SU-DHL-6 (cell line): ENCODE measurements at regions not wholly inside any gene's neighbourhood (a gene's known extent, or its start where the extent isn't known, plus 50 kb on each side); places are given as distances from the start of the nearest gene placed in this dataset.

Experiments used
- H2AFZ ChIP-seq: fragments of 200-600 bp; sonication (generic); 2 replicates; pipeline ENCODE4 v1.6.1; 2014; ENCODE audit warnings: low read depth, mild to moderate bottlenecking, moderate library complexity, mixed read lengths, antibody characterized with exemption, low read length; ENCODE audit not compliant: severe bottlenecking
- H3F3A ChIP-seq: fragments of 200-600 bp; shearing (Covaris generic); 2 replicates; pipeline ENCODE4 v1.6.0; 2016; ENCODE audit warnings: antibody characterized with exemption, mild to moderate bottlenecking; ENCODE audit not compliant: insufficient read depth
- H3K27ac ChIP-seq: fragments of 200-600 bp; sonication (generic); 2 replicates; pipeline ENCODE4 v1.5.1; 2016; ENCODE audit warnings: low read depth, mild to moderate bottlenecking, low read length, moderate library complexity, mixed read lengths
- H3K27me3 ChIP-seq: fragments of 200-600 bp; sonication (generic), shearing (Covaris generic); 2 replicates; pipeline ENCODE4 v1.6.0; 2014; ENCODE audit warnings: mild to moderate bottlenecking, low read length
- H3K36me3 ChIP-seq: fragments of 200-600 bp; sonication (generic); 2 replicates; pipeline ENCODE4 v1.6.1; 2014; ENCODE audit warnings: mild to moderate bottlenecking, low read length, mixed read lengths
- H3K4me2 ChIP-seq: fragments of 300-600, 200-600 bp; shearing (Covaris generic), sonication (generic); 2 replicates; pipeline ENCODE4 v1.6.0; 2014; ENCODE audit warnings: low read length, low read depth, mild to moderate bottlenecking; ENCODE audit not compliant: poor library complexity, severe bottlenecking
- H3K4me3 ChIP-seq: fragments of 200-600 bp; sonication (generic); 2 replicates; pipeline ENCODE4 v1.5.1; 2014; ENCODE audit warnings: antibody characterized with exemption, low read length, mild to moderate bottlenecking, mixed read lengths; ENCODE audit not compliant: insufficient read depth, poor library complexity, severe bottlenecking
- H3K79me2 ChIP-seq: fragments of 200-600 bp; sonication (generic); 2 replicates; pipeline ENCODE4 v1.6.1; 2014; ENCODE audit warnings: mild to moderate bottlenecking, low read length, moderate library complexity; ENCODE audit not compliant: insufficient read depth
- H3K9ac ChIP-seq: fragments of 200-600 bp; sonication (generic); 2 replicates; pipeline ENCODE4 v1.7.0; 2014; ENCODE audit warnings: mild to moderate bottlenecking, low read length
- H3K9me2 ChIP-seq: fragments of 200-600 bp; sonication (generic); replicated peaks from 2 replicates; pipeline ENCODE4 v1.6.1; 2014; ENCODE audit warnings: low read length; ENCODE audit not compliant: insufficient read depth
- H3K9me3 ChIP-seq: fragments of 200-600 bp; sonication (generic); 2 replicates; pipeline ENCODE4 v1.6.1; 2014; ENCODE audit warnings: low read length, mixed read lengths; ENCODE audit not compliant: insufficient read depth
- H4K20me1 ChIP-seq: fragments of 200-600 bp; sonication (generic); 2 replicates; pipeline ENCODE4 v1.6.1; 2014; ENCODE audit warnings: low read depth, mild to moderate bottlenecking, antibody characterized with exemption, low read length, moderate library complexity, mixed read lengths
- EZH2phosphoT487 ChIP-seq: fragments of 200-600 bp; sonication (generic), shearing (Covaris generic); conservative IDR thresholded peaks from 2 replicates; pipeline ENCODE4 v1.6.1; 2018; ENCODE audit warnings: mild to moderate bottlenecking, antibody characterized with exemption, low read length, moderate library complexity, mixed read lengths
- TF ChIP-seq, protein P1 (sequence below): fragments of 200-600 bp; sonication (generic); IDR thresholded peaks from one replicate; pipeline ENCODE4 v1.5.1; 2017; ENCODE audit warnings: antibody characterized with exemption, mild to moderate bottlenecking, low read length, moderate library complexity; ENCODE audit not compliant: insufficient read depth, poor library complexity, severe bottlenecking

DNA sequence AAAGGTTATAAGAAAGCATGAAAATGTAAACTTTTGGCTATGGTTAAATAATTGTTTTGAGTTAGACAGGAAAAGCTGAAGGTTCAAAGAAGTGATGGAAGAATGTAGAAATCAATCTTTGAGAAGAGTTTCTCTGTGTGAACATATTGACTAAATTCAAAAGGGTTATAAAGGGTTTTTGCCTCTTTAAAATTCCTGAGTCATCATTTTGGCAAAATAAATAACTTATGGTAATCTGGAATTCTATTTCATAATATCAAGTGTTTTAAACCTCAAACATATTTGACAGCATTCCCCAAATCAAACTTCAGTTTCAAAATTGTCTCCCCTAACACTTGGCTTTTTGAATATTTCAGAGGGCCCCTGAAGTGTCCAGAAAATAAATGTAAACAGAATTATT lies 60.6 kb upstream of the SPINK5 start:
- no peak overlapping the region for H3K27ac ChIP-seq
- no peaks in the 10 kb centered on the region for H3K27me3 ChIP-seq
- H3K9ac ChIP-seq = no peak overlapping the region
- H4K20me1 ChIP-seq = no peaks in the 10 kb centered on the region
- no peak overlapping the region for H2AFZ ChIP-seq
- no peaks in the 10 kb centered on the region for H3K9me2 ChIP-seq
- no peaks in the 10 kb centered on the region for H3K36me3 ChIP-seq
- H3K4me2 ChIP-seq = no peak overlapping the region
- H3K79me2 ChIP-seq = no peaks in the 10 kb centered on the region
- 0 out of 2 replicates have a peak, but pooled peaks cover 5% of the 10 kb centered on the region for H3K9me3 ChIP-seq
- no peak for TF ChIP-seq EZH2phosphoT487
- TF ChIP-seq, protein P1, sequence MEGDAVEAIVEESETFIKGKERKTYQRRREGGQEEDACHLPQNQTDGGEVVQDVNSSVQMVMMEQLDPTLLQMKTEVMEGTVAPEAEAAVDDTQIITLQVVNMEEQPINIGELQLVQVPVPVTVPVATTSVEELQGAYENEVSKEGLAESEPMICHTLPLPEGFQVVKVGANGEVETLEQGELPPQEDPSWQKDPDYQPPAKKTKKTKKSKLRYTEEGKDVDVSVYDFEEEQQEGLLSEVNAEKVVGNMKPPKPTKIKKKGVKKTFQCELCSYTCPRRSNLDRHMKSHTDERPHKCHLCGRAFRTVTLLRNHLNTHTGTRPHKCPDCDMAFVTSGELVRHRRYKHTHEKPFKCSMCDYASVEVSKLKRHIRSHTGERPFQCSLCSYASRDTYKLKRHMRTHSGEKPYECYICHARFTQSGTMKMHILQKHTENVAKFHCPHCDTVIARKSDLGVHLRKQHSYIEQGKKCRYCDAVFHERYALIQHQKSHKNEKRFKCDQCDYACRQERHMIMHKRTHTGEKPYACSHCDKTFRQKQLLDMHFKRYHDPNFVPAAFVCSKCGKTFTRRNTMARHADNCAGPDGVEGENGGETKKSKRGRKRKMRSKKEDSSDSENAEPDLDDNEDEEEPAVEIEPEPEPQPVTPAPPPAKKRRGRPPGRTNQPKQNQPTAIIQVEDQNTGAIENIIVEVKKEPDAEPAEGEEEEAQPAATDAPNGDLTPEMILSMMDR = no peak
- no peak overlapping the region for H3K4me3 ChIP-seq
- H3F3A ChIP-seq = no peaks in the 10 kb centered on the region

DNA sequence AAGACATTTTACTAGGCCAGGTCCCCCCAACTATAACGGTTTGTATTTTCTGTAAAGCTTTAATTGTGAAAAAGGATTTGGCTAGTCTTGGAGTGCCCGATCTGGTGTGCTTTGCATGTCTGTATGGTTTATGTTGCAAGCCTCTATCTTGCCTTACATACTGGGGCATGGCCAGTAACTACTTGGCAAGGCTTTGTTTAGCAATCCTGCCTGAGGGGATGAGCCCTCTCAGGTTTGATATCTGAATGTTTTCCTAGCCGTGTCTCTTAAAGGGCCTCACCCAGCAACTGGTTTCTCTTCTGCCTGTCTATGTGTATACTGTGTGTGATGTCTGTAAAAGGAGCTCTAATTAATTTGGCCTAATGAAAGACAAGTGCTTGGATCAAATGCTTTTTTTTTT lies 61.3 kb upstream of the SPINK5 start:
- no peak overlapping the region for H3K9ac ChIP-seq
- 0 out of 2 replicates have a peak, but pooled peaks cover 5% of the 10 kb centered on the region for H3K9me3 ChIP-seq
- H3K27me3 ChIP-seq = no peaks in the 10 kb centered on the region
- H3K4me3 ChIP-seq = no peak overlapping the region
- no peaks in the 10 kb centered on the region for H3K9me2 ChIP-seq
- no peaks in the 10 kb centered on the region for H3F3A ChIP-seq
- H3K27ac ChIP-seq = no peak overlapping the region
- H2AFZ ChIP-seq = no peak overlapping the region
- no peaks in the 10 kb centered on the region for H3K79me2 ChIP-seq
- no peak overlapping the region for H3K4me2 ChIP-seq
- no peaks in the 10 kb centered on the region for H3K36me3 ChIP-seq
- TF ChIP-seq EZH2phosphoT487 = no peak
- TF ChIP-seq, protein P1 = no peak
- H4K20me1 ChIP-seq = no peaks in the 10 kb centered on the region

- Histone ChIP-seq H3K79me2 (no peaks in the 10 kb centered on the region), H3K27ac (no peak overlapping the region), H3K9me2 (no peaks in the 10 kb centered on the region), H3F3A (no peaks in the 10 kb centered on the region), H3K4me3 (no peak overlapping the region), H3K36me3 (no peaks in the 10 kb centered on the region), H3K9ac (no peak overlapping the region), H3K27me3 (no peaks in the 10 kb centered on the region), H3K4me2 (no peak overlapping the region), H2AFZ (no peak overlapping the region), H3K9me3 (0 out of 2 replicates have a peak, but pooled peaks cover 5% of the 10 kb centered on the region), H4K20me1 (no peaks in the 10 kb centered on the region)
- TF ChIP-seq, protein P1 = no peak
- TF ChIP-seq EZH2phosphoT487 = no peak
Observed at GRCh38 chr5:148000036-148000435, 63.7 kb upstream of the SPINK5 start.

DNA sequence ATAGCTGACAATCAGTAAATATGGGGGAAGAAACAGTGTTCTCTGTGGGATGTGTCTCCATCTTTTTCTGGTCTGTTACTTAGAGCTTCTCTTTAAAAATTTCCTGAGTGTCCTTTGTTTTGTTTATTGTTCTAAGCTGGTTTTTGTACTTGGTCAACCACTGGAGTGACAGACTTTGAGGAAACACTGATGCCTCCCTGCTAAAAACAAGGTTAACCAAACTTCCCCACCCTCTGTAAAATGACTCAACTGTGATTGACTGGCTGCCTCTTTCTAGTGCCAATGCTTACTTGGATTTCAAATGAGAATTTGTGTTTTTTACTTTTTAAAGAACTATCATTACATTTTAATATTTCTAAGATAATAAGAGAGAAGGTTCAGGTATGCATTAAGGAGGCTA lies 65.1 kb upstream of the SPINK5 start:
- Histone ChIP-seq H3K36me3 (no peaks in the 10 kb centered on the region), H3K9ac (no peak overlapping the region), H3K79me2 (no peaks in the 10 kb centered on the region), H3K27me3 (no peaks in the 10 kb centered on the region), H3K4me3 (no peak overlapping the region), H3K9me2 (no peaks in the 10 kb centered on the region), H3F3A (no peaks in the 10 kb centered on the region), H4K20me1 (no peaks in the 10 kb centered on the region), H3K4me2 (no peak overlapping the region), H3K27ac (no peak overlapping the region), H3K9me3 (0 out of 2 replicates have a peak, but pooled peaks cover 5% of the 10 kb centered on the region), H2AFZ (no peak overlapping the region)
- TF ChIP-seq EZH2phosphoT487 = no peak
- TF ChIP-seq, protein P1 = no peak
